ENCODE measurements at regions not wholly inside any gene's neighbourhood (a gene's known extent, or its start where the extent isn't known, plus 50 kb on each side); places are given as distances from the start of the nearest gene placed in this dataset.

- TF ChIP-seq CTCF (IDR thresholded peaks at IDR 0.05): no peak
- TF ChIP-seq POLR2A (IDR thresholded peaks at IDR 0.05): no peak
These were observed 107.0 kb upstream of the GPR12 start for GRCh38 chr13:26867451-26868091.

Data from adrenal gland (tissue), 5 donors.